ENCODE measurements at regions not wholly inside any gene's neighbourhood (a gene's known extent, or its start where the extent isn't known, plus 50 kb on each side); places are given as distances from the start of the nearest gene placed in this dataset.

DNA sequence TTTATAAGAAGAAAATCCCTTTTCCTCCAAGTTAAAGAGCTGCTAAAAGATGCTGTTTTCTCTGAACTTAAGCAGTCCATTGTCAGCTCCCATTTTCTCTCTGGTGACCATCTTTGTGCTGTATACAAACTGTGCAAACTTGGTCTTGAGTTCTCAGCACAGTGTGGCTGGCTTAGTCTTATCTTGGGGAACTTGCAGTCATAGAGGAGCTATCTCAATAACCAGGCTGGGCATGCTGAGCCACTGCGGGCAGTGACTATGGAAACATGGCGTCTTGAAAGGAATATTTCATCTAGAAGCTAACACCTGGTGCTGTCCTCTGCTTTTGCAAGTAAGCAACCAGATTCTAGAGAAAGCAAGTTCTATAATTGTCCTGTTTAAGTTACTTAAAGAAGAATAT, 1334.4 kb upstream of the CELF4 start:
- TF ChIP-seq POLR2AphosphoS5 (IDR thresholded peaks at IDR 0.05) (no peak), POLR2A (IDR thresholded peaks at IDR 0.05) (no peak), CTCF (IDR thresholded peaks at IDR 0.05) (no peak)
- Histone ChIP-seq H3K4me1 (no peaks in the 10 kb centered on the region), H3K36me3 (no peaks in the 10 kb centered on the region), H3K4me3 (no peak overlapping the region), H3K9me3 (no peaks in the 10 kb centered on the region), H3K27ac (no peak overlapping the region), H3K27me3 (no peaks in the 10 kb centered on the region)
- intact Hi-C loops (cut with DNase I; ENCODE audit: low total_unique reads): no loop called here
- no peak for DNase-seq (ENCODE audit: low spot score in 2 of 2)

DNA sequence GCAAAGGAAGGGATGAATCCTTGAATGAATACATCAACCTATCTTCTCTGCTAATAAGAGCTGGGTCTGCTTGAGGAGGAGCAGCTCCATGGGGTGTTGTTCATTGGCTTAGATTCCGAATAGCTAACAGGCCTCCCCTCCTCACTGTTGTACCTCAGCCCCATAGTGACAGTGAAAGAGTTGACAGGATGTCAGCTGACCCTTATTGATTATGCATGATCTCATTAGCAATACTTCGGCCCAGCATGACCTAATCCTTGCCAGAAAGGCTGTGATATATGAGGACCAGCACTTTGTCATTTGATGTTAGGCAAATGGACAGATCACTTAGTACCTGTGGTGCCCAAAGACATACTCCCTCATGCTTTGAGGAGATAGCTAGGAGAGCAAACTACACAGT, 1333.7 kb upstream of the CELF4 start:
- intact Hi-C loops (cut with DNase I; ENCODE audit: low total_unique reads): no loop called here
- Histone ChIP-seq H3K27ac (no peak overlapping the region), H3K27me3 (no peaks in the 10 kb centered on the region), H3K9me3 (no peaks in the 10 kb centered on the region), H3K4me3 (no peak overlapping the region), H3K36me3 (no peaks in the 10 kb centered on the region), H3K4me1 (no peaks in the 10 kb centered on the region)
- DNase-seq (ENCODE audit: low spot score in 2 of 2): no peak
- TF ChIP-seq POLR2AphosphoS5 (IDR thresholded peaks at IDR 0.05): no peak
- TF ChIP-seq CTCF (IDR thresholded peaks at IDR 0.05): no peak
- no peak for TF ChIP-seq POLR2A (IDR thresholded peaks at IDR 0.05)

DNA sequence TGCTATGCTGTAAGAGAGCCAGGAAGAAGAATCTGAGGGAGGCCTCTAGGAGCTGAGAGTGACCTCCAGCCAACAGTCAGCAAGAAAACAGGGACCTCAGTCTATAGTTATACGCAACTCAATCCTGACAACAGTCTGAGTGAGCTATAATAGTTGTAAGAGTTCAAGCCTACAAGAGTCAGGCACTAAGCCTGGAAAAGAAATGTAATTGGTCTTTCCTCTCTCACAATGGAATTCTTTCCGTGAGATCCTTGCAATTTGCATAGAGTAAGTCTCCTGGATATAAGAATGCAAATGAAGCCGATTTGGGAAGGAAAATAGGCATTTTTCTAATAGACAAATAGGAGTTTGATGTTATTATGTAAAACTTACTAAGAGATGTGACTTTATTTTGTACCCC, 1332.6 kb upstream of the CELF4 start:
- H3K27ac ChIP-seq: no peak overlapping the region
- H3K9me3 ChIP-seq: no peaks in the 10 kb centered on the region
- no peaks in the 10 kb centered on the region for H3K36me3 ChIP-seq
- no peaks in the 10 kb centered on the region for H3K27me3 ChIP-seq
- no peak overlapping the region for H3K4me3 ChIP-seq
- no peak for TF ChIP-seq POLR2A (IDR thresholded peaks at IDR 0.05)
- no peak for TF ChIP-seq CTCF (IDR thresholded peaks at IDR 0.05)
- no peak for TF ChIP-seq POLR2AphosphoS5 (IDR thresholded peaks at IDR 0.05)
- no peaks in the 10 kb centered on the region for H3K4me1 ChIP-seq
- DNase-seq (ENCODE audit: low spot score in 2 of 2): no peak
- intact Hi-C loops (cut with DNase I; ENCODE audit: low total_unique reads): no loop called here

DNA sequence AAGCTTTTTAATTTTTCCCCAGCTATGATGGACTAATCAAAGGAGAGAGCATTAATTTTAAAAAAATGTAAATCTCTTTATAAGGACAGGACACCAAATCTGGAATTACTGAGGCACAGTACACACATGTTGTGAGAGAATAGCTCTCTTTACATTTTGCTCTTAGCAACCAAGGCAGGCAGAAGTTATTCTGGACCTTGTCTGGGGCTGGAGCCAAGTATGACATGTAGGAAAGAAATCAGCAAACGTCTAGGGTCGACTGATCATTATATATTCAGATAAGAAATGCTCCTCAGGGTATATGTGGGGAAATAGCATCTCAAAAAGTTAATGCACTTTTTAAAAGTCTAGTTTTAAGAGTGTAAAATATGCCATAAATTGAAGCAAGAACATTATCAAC, 1330.0 kb upstream of the CELF4 start:
- TF ChIP-seq POLR2A (IDR thresholded peaks at IDR 0.05) (no peak), POLR2AphosphoS5 (IDR thresholded peaks at IDR 0.05) (no peak), CTCF (IDR thresholded peaks at IDR 0.05) (no peak)
- Histone ChIP-seq H3K4me1 (no peaks in the 10 kb centered on the region), H3K9me3 (no peaks in the 10 kb centered on the region), H3K4me3 (no peak overlapping the region), H3K27ac (no peak overlapping the region), H3K36me3 (no peaks in the 10 kb centered on the region), H3K27me3 (no peaks in the 10 kb centered on the region)
- intact Hi-C loops (cut with DNase I; ENCODE audit: low total_unique reads): no loop called here
- DNase-seq (ENCODE audit: low spot score in 2 of 2): no peak

- intact Hi-C loops (cut with DNase I; ENCODE audit: low total_unique reads): no loop called here
- Histone ChIP-seq H3K36me3 (no peaks in the 10 kb centered on the region), H3K27me3 (no peaks in the 10 kb centered on the region), H3K4me3 (no peak overlapping the region), H3K4me1 (no peaks in the 10 kb centered on the region), H3K27ac (no peak overlapping the region), H3K9me3 (no peaks in the 10 kb centered on the region)
- TF ChIP-seq CTCF (IDR thresholded peaks at IDR 0.05): no peak
- DNase-seq (ENCODE audit: low spot score in 2 of 2): no peak
Observed at GRCh38 chr18:38887671-38888020, 1322.0 kb upstream of the CELF4 start.
